Motor neuron (in vitro differentiated cells): ENCODE measurements at regions not wholly inside any gene's neighbourhood (a gene's known extent, or its start where the extent isn't known, plus 50 kb on each side); places are given as distances from the start of the nearest gene placed in this dataset.

Source experiments
- ATAC-seq, 8 experiments: fragments of 200-7000 bp; cut with Tn5 transposase; replicated peaks in 6 of 8; 2 replicates each; pipeline ENCODE4 v1.8.0; 2021; ENCODE audit warnings: mild to moderate bottlenecking in 8 of 8, moderate library complexity in 8 of 8
- H3K27ac ChIP-seq, 2 donors: fragments of 250-450 bp; sonication (Bioruptor Pico); 2 replicates each; pipeline ENCODE4 v1.9.0; 2021; ENCODE audit warnings: antibody characterized with exemption in 2 of 2, mild to moderate bottlenecking in 2 of 2, moderate library complexity in 1 of 2
- H3K4me1 ChIP-seq, 2 donors: fragments of 250-450 bp; sonication (Bioruptor Pico); replicated peaks in 1 of 2; 2 replicates each; pipeline ENCODE4 v1.6.1; 2021; ENCODE audit warnings: antibody characterized with exemption in 2 of 2, mild to moderate bottlenecking in 2 of 2, moderate library complexity in 1 of 2
- H3K4me3 ChIP-seq, 5 donors: fragments of 250-450 bp; sonication (Bioruptor Pico); 2 replicates each; pipeline ENCODE4 v1.9.0; 2021; ENCODE audit warnings: antibody characterized with exemption in 5 of 5, mild to moderate bottlenecking in 5 of 5, moderate library complexity in 4 of 5
- WGBS, 10 experiments: fragments of 450-650 bp; shearing (Covaris generic); methylation state at CpG; one replicate each; pipeline ENCODE4 v1.0.0; 2022; 5-methylcytosine and 5-hydroxymethylcytosine counted together
- in situ Hi-C, 9 experiments: fragments of 400-800 bp; cut with MboI; loops; one replicate each; pipeline ENCODE4 v1.15.0; 2021; ENCODE audit warnings: low sequenced_read_pairs in 9 of 9, low pct_unique_long_range_greater_than_20kb in 2 of 9; ENCODE audit not compliant: unreplicated experiment in 9 of 9

- H3K4me1 ChIP-seq = no peaks in the 10 kb centered on the region
- ATAC-seq = no peak
- in situ Hi-C loops = no loop called here
- H3K4me3 ChIP-seq = no peak overlapping the region
- H3K27ac ChIP-seq = no peak overlapping the region
- 34 to 100% (median 83%) methylated on average over 1 to 4 of the region's 4 CpGs; no CpG with 5 or more reads in 1 of the 10 experiments for WGBS, 10 experiments
Measured at GRCh38 chr10:36711361-36711760, 414.0 kb upstream of the ANKRD30A start.

GRCh38 chr10:36704124-36704523 is 421.3 kb upstream of the ANKRD30A start:
- in situ Hi-C loops = no loop called here
- Histone ChIP-seq H3K27ac (no peak overlapping the region), H3K4me3 (no peak overlapping the region), H3K4me1 (peaks cover 2 to 3% of the 10 kb centered on the region in 2 donors)
- 26 to 100% (median 61%) methylated on average over 1 to 2 of the region's 2 CpGs; no CpG with 5 or more reads in 2 of the 10 experiments for WGBS, 10 experiments
- no peak for ATAC-seq

GRCh38 chr10:36703179-36703578 is 422.2 kb upstream of the ANKRD30A start:
- WGBS, 10 experiments = 0 to 73% (median 47%) methylated on average over 1 to 3 of the region's 3 CpGs; no CpG with 5 or more reads in 1 of the 10 experiments
- Histone ChIP-seq H3K4me1 (peaks cover 2 to 3% of the 10 kb centered on the region in 2 donors), H3K27ac (no peak overlapping the region), H3K4me3 (no peak overlapping the region)
- in situ Hi-C loops = no loop called here
- ATAC-seq = no peak

DNA sequence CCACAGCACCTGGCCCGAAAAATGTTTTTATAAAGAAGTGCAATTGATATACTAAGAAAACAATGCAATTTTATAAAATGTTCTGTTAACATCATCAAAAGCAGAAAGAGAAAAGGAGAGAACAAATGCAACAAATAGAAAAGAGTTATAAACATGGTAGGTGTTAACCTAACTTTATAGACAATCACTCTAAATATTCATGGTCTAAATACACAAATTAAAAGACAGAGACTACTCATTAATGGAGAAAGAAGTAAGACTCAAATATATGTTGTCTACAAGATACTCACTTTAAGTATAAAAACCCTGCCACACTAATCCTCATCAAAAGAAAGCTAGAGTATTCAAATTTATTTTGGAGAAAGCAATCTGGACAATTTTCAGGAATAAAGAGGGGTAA is 425.3 kb upstream of the ANKRD30A start:
- WGBS, 10 experiments = 40 to 100% (median 64%) methylated on average over 1 of the region's 1 CpG
- ATAC-seq = no peak
- in situ Hi-C loops = no loop called here
- H3K27ac ChIP-seq = no peak overlapping the region
- no peak overlapping the region for H3K4me3 ChIP-seq
- H3K4me1 ChIP-seq = peaks cover 2 to 3% of the 10 kb centered on the region in 2 donors

GRCh38 chr10:36692759-36693158 is 432.6 kb upstream of the ANKRD30A start:
- no peak overlapping the region for H3K4me3 ChIP-seq
- peaks cover 5 to 6% of the 10 kb centered on the region in 2 donors for H3K4me1 ChIP-seq
- in situ Hi-C loops = no loop called here
- WGBS, 10 experiments = 66 to 100% (median 95%) methylated on average over 1 to 7 of the region's 10 CpGs; no CpG with 5 or more reads in 4 of the 10 experiments
- ATAC-seq = no peak
- H3K27ac ChIP-seq = no peak overlapping the region

GRCh38 chr10:36688717-36689116 is 436.7 kb upstream of the ANKRD30A start:
- peaks cover 5 to 6% of the 10 kb centered on the region in 2 donors for H3K4me1 ChIP-seq
- in situ Hi-C loops = no loop called here
- WGBS, 10 experiments = 40 to 83% (median 74%) methylated on average over 1 of the region's 1 CpG; no CpG with 5 or more reads in 6 of the 10 experiments
- H3K4me3 ChIP-seq = no peak overlapping the region
- H3K27ac ChIP-seq = no peak overlapping the region
- ATAC-seq = no peak

DNA sequence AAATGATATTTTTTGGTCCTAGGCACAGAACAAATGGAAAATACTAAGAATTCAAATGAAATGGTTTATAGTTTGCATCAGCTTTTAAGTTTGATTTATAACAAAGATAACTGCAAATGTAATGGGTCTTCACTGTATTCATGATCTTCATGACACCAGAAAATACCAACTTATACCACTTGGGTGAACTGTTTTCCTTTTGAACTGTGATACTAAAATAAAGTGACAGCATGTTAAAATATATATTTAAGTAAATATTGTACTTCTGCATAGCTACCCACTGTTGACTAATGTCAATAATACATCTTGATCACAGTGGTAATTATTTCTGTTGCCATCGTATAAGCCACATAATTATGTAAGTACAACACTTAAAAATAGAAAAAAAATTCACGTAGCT is 442.0 kb upstream of the ANKRD30A start:
- in situ Hi-C loops = no loop called here
- WGBS, 10 experiments = 25 to 100% (median 53%) methylated on average over 1 to 2 of the region's 2 CpGs; no CpG with 5 or more reads in 1 of the 10 experiments
- ATAC-seq = no peak
- Histone ChIP-seq H3K27ac (no peak overlapping the region), H3K4me3 (no peak overlapping the region), H3K4me1 (peaks cover 0 to under 1% of the 10 kb centered on the region in 2 donors)

DNA sequence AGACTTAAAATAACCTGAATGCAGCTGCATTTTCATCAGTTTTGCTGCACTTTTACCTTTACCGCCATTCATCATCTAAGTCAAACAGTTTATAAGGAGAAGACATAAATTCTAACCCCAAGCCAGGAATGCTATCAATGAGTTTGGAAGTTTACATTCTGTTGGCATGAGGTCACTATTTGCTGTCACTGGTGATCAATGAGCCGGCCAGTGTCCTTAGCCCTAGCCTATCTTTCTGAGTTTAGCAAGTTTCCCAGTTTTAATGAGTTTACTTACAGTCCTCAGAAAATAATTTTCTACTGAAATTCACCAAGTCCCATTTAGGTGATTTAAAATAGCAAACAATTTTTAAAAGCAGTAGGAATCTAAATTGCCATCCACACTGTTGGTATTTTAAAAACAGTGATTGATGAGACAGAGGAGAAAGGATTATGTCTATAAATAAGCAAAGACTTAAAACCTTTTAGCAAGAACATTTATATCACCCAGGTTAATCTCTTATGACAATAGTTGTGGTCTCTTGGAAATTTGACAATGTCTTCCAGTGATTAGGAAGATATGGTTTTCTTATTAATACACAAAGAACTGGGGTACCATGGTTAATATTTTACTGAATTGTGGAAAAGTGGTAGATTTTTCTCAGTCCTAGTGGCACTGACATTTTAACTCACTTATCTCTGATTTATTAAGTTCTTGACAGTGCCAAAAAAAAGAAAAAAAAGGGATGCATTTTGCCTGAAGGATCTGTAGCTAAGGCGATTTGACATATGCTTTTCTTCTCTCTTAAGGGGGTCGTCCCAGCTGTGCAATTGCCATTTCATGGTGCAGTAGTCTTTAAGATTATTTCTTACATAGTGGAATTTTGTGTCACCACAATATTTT is 443.4 kb upstream of the ANKRD30A start:
- WGBS, 10 experiments = 41 to 76% (median 60%) methylated on average over 3 to 4 of the region's 4 CpGs; no CpG with 5 or more reads in 2 of the 10 experiments
- H3K4me3 ChIP-seq = no peak overlapping the region
- H3K27ac ChIP-seq = no peak overlapping the region
- ATAC-seq = peak in 1 of 8 experiments; percentile 57
- in situ Hi-C loops = no loop called here
- H3K4me1 ChIP-seq = no peaks in the 10 kb centered on the region

DNA sequence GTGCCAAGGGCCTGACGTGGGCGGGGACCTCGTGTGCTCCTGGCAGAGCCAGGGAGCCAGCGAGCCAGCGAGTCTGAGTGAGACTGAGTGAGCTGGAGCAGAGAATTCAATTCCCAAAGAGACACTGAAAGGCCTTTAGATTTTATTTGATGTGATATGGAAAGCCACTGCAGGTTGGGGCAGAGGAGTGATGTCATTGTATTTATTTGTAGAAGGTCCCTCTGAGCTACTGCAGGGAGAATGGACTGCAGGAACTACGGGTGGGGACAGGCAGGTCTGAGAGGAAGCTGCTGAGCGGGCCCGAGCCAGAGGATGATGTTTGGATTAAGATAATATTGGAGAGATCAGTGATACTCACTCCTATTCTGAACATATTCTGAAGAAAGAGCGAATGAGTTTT is 445.8 kb upstream of the ANKRD30A start:
- in situ Hi-C loops = no loop called here
- H3K27ac ChIP-seq = no peak overlapping the region
- ATAC-seq = peak in 1 of 8 experiments; percentile 39
- H3K4me3 ChIP-seq = no peak overlapping the region
- H3K4me1 ChIP-seq = no peaks in the 10 kb centered on the region
- WGBS, 10 experiments = 69 to 100% (median 97%) methylated on average over 1 to 6 of the region's 9 CpGs; no CpG with 5 or more reads in 2 of the 10 experiments

GRCh38 chr10:36677431-36677768 is 448.0 kb upstream of the ANKRD30A start:
- no peak for ATAC-seq
- in situ Hi-C loops = no loop called here
- H3K4me1 ChIP-seq = no peaks in the 10 kb centered on the region
- H3K27ac ChIP-seq = no peak overlapping the region
- no peak overlapping the region for H3K4me3 ChIP-seq
- 0 to 100% (median 95%) methylated on average over 1 to 2 of the region's 2 CpGs; no CpG with 5 or more reads in 3 of the 10 experiments for WGBS, 10 experiments

GRCh38 chr10:36676756-36677430 is 448.5 kb upstream of the ANKRD30A start:
- no peak overlapping the region for H3K27ac ChIP-seq
- peak in 3 of 8 experiments; percentile 16 to 26 (median 17) for ATAC-seq
- H3K4me3 ChIP-seq = no peak overlapping the region
- H3K4me1 ChIP-seq = no peaks in the 10 kb centered on the region
- in situ Hi-C loops = no loop called here
- 14 to 100% (median 73%) methylated on average over 1 to 6 of the region's 6 CpGs; no CpG with 5 or more reads in 1 of the 10 experiments for WGBS, 10 experiments

GRCh38 chr10:36676321-36676720 is 449.1 kb upstream of the ANKRD30A start:
- 22 to 100% (median 40%) methylated on average over 1 of the region's 1 CpG; no CpG with 5 or more reads in 7 of the 10 experiments for WGBS, 10 experiments
- peak in 2 of 8 experiments; percentile 12 for ATAC-seq
- Histone ChIP-seq H3K4me1 (no peaks in the 10 kb centered on the region), H3K27ac (no peak overlapping the region), H3K4me3 (no peak overlapping the region)
- in situ Hi-C loops = no loop called here

- Histone ChIP-seq H3K4me3 (no peak overlapping the region), H3K4me1 (no peaks in the 10 kb centered on the region), H3K27ac (no peak overlapping the region)
- WGBS, 10 experiments = 0 to 90% (median 76%) methylated on average over 2 to 4 of the region's 4 CpGs; no CpG with 5 or more reads in 5 of the 10 experiments
- peak in 2 of 8 experiments; percentile 88 to 93 for ATAC-seq
- in situ Hi-C loops = no loop called here
Measured at GRCh38 chr10:36675458-36675880, 449.9 kb upstream of the ANKRD30A start.
